Sigmoid colon (tissue), 4 donors: ENCODE measurements at regions not wholly inside any gene's neighbourhood (a gene's known extent, or its start where the extent isn't known, plus 50 kb on each side); places are given as distances from the start of the nearest gene placed in this dataset.

ENCODE experiments used
- POLR2AphosphoS5 ChIP-seq, 4 donors: sonication (generic); formaldehyde crosslinking; IDR thresholded peaks; one replicate each; pipeline ENCODE4 v1.6.1; 2017; ENCODE audit warnings: antibody characterized with exemption in 4 of 4
- TF ChIP-seq, protein P1 (sequence below), 4 experiments: fragments of 450-650 bp in 3 of 4; fragments of 200-600 bp in 1 of 4; IDR thresholded peaks; one replicate each; pipeline ENCODE4 v1.5.1; 2016 to 2019; ENCODE audit warnings: antibody characterized with exemption in 4 of 4, mild to moderate bottlenecking in 3 of 4, moderate library complexity in 2 of 4

DNA sequence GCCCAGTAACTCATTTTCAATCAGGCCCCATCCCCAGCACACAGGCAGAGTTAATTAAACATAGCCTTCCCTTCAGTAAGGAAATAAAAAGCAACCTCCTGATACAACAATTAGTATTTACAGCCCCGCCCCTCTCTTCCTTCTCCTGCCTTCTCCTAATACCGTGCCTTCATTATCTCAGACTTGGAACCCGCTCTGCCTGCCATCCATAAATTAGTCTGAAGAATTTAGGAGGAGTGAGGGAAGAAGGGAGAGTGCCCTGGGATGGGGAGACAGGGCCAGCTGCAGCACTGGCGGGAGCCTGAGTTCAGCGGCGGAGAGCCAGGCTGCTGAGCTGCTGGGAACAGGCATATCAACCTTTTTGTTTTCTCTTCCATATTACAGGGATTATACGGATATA lies 172.8 kb downstream of the ACTL8 start:
- no peak for TF ChIP-seq POLR2AphosphoS5 (IDR thresholded peaks at IDR 0.05)
- TF ChIP-seq, protein P1, sequence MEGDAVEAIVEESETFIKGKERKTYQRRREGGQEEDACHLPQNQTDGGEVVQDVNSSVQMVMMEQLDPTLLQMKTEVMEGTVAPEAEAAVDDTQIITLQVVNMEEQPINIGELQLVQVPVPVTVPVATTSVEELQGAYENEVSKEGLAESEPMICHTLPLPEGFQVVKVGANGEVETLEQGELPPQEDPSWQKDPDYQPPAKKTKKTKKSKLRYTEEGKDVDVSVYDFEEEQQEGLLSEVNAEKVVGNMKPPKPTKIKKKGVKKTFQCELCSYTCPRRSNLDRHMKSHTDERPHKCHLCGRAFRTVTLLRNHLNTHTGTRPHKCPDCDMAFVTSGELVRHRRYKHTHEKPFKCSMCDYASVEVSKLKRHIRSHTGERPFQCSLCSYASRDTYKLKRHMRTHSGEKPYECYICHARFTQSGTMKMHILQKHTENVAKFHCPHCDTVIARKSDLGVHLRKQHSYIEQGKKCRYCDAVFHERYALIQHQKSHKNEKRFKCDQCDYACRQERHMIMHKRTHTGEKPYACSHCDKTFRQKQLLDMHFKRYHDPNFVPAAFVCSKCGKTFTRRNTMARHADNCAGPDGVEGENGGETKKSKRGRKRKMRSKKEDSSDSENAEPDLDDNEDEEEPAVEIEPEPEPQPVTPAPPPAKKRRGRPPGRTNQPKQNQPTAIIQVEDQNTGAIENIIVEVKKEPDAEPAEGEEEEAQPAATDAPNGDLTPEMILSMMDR (IDR thresholded peaks at IDR 0.05): no peak
